Stimulated activated CD4-positive, alpha-beta T cell treated with anti-CD3 and anti-CD28 coated beads, Interleukin-4, amount 100 ng/mL, for 4 hours (primary cell): ENCODE measurements at regions not wholly inside any gene's neighbourhood (a gene's known extent, or its start where the extent isn't known, plus 50 kb on each side); places are given as distances from the start of the nearest gene placed in this dataset.
"Not testable (repeated sequence)": the region's sequence is repeated elsewhere in the genome, so short reads cannot be mapped to it uniquely, and the experiment has no call there.

Experiments used
- DNase-seq, 2 experiments: peaks; one replicate each; pipeline ENCODE4 v3.0.0-alpha.2; 2020

DNA sequence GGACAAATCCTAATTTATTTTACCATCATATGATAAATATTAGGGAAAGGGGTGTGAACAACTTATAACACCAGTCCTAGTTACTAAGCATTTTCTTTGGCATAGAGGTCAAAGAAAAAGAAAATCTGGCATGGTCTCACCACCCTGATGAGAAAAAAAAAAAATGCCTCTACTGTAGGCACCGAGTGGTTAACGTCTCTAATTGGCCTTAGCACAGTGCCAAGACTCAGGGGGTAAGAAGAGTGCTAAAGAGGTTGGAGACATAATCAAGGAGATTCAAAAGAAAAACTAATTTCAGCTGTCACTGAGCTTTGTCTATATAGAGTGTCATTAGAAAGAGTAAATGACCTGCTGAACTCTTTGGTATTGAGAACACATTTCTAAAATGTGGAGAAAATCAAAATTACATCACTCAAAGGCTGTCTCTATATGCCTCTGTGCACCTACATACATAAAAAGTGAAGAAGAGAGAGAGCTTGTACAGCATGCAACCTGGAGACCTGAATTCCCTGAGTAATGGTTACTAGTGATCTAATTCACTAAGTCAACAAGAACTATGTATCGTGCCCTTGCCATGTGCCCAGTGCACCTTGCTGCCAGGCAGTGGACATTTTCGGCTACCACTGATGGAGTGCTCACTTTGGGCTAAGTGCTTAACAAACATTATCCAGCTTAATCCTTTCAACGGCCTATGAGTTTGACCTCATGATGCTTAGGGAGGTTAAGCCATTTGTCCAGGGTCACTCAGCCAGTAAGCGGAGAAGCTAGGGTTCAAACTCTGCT lies 113.8 kb upstream of the G2E3 start:
- no peak for DNase-seq

GRCh38 chr14:30445852-30446251 lies 113.1 kb upstream of the G2E3 start:
- DNase-seq = no peak

- no peak for DNase-seq
These were observed 108.1 kb upstream of the G2E3 start for GRCh38 chr14:30450631-30451545.

- no peak for DNase-seq
These were observed 102.7 kb upstream of the G2E3 start for GRCh38 chr14:30456296-30456695.

DNA sequence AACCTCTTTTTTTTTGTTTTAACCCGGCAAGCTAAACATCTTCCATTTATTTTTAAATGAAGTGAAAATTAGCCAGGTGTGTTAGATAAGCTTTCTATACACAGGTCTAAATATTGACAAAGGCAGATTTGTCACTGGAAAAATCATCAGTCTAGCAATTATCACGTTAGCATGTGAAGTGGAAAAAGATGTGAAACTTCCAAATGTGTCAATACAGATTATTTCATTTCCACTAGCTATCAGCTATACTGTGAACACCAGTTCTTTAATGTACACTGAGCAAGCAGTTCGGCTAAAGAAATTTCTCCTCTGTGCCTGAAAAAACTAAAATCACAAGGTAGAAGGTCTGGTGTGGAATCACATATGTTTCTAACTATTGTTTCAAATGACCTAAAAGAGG lies 96.6 kb upstream of the G2E3 start:
- no peak for DNase-seq

GRCh38 chr14:30464481-30464880 lies 94.5 kb upstream of the G2E3 start:
- no peak for DNase-seq

DNA sequence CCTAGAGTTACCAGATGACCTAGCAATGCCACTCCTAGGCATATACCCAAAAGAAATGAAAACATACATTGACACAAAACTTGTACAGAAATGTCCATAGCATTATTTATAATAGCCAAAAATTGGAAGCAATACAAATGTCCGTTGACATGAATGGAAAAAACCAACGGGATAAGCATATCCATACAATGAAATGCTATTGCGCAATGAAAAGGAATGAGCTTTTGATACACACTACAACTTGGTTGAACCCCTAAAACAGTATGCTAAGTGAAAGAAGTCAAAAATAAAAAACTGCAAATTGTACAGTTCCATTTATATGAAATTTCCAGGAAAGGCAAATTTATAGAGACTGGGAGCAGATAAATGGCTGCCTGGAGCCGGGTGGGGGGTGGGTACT lies 90.6 kb upstream of the G2E3 start:
- DNase-seq = no peak

- DNase-seq = no peak
These were observed 87.0 kb upstream of the G2E3 start for GRCh38 chr14:30471980-30472379.

DNA sequence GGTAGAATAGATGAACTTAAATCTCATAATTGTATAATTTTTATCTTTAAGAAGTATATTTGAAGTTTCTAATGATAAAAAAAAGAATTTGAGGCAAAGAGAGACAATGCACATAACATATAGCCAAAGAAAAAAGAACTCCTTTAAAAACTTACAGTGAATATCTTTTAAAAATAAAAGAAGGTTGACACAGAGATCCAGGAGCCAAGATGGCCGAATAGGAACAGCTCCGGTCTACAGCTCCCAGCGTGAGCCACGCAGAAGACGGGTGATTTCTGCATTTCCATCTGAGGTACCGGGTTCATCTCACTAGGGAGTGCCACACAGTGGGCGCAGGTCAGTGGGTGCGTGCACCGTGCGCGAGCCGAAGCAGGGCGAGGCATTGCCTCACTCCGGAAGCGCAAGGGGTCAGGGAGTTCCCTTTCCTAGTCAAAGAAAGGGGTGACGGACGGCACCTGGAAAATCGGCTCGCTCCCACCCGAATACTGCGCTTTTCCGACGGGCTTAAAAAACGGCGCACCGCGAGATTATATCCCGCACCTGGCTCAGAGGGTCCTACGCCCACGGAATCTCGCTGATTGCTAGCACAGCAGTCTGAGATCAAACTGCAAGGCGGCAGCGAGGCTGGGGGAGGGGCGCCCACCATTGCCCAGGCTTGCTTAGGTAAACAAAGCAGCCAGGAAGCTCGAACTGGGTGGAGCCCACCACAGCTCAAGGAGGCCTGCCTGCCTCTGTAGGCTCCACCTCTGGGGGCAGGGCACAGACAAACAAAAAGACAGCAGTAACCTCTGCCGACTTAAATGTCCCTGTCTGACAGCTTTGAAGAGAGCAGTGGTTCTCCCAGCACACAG lies 84.9 kb upstream of the G2E3 start:
- DNase-seq = not testable (repeated sequence)

GRCh38 chr14:30482276-30482675 lies 76.7 kb upstream of the G2E3 start:
- DNase-seq = no peak

GRCh38 chr14:30484201-30484600 lies 74.8 kb upstream of the G2E3 start:
- DNase-seq = no peak

DNA sequence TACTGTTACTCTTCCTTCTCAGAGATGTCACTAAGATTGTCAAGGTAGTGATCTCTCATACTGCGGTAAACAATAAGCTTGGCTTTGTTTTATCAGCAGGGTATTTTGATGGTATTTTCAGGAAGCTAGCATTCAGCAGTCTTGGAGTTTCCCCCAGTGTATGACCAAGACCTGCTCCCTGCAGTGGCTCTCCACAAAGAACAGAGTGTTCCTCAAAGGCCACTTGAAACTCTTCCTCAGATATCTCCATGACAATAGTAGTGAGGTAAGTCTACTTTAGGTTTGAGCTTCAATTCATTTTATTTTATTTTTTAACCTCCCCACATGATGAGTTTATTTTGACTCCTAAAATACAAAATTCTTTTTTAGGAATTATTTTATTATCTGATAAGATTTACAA lies 74.0 kb upstream of the G2E3 start:
- DNase-seq = no peak

DNA sequence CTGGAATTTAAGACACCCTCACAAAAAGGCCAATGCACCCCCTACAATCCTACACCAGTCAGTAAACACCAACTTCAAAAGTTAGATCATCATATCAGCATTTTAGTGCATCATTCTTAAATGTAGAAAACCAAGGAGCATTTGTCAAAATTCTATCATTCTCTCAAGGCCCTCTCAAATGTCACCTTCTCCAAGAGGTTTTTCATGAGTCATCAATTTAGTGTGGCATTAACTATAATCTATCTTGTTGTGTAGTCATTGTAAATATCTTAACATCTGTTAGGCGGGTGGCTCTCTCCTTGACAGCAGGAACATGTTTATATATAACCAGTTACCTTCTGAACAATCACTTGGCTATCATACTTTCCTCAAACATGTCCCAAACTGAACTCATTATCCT lies 62.1 kb upstream of the G2E3 start:
- DNase-seq = no peak

GRCh38 chr14:30499358-30499757 lies 59.6 kb upstream of the G2E3 start:
- DNase-seq = no peak

DNA sequence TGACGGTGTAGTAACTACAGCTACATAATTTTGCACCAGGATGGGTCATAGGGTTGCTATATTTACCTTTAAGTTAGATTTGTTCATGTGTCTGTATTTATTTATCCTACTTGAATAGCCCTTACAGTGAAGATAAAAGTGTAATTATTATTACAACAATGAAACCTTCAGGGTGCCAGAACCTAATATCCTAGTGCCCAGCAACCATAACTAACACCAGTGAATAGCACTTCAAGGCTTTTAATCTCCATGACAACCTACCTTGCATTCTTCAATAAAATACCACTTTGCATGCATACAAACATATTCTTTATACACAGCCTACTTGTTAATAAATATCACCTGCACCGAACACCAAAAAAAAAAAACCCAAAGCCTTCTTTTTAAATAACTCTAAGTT lies 58.7 kb upstream of the G2E3 start:
- no peak for DNase-seq

DNA sequence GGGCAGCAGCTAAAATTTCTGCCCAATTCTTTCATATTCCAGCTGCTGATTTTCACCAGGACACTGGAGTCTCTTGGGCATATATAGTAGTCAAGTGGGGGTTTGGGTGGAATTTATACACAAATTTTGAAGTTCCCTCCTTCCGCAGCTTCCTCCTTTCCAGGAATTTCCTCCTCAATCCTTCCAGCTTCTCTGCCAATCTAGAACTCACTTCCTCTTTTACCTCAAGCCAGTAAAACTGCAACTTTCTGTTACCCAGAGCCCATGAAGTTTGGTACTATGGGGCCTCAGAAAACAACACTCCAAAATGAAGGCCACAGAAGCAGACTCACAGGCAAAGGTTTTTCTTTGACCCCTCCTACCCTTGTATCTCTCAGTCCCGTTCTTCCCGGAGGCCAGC lies 51.7 kb upstream of the G2E3 start:
- no peak for DNase-seq
